ENCODE measurements at regions not wholly inside any gene's neighbourhood (a gene's known extent, or its start where the extent isn't known, plus 50 kb on each side); places are given as distances from the start of the nearest gene placed in this dataset.
"Not testable (repeated sequence)": the region's sequence is repeated elsewhere in the genome, so short reads cannot be mapped to it uniquely, and the experiment has no call there.

- DNase-seq (ENCODE audit: low read depth): not testable (repeated sequence)
These were observed 547.2 kb downstream of the FAM72C start for GRCh38 chr1:143424491-143425032.

GRCh38 chr1:143423832-143424231 lies 548.0 kb downstream of the FAM72C start:
- not testable (repeated sequence) for H3K4me3 ChIP-seq (ENCODE audit: low read length); DNase-seq (ENCODE audit: low read depth)

More at GRCh38 chr1:143424491-143425032, 547.2 kb downstream of the FAM72C start:
- peak overlapping the region; percentile 23 for H3K4me3 ChIP-seq (ENCODE audit: low read length)

GRCh38 chr1:143421290-143421689 lies 550.5 kb downstream of the FAM72C start:
- not testable (repeated sequence) for H3K4me3 ChIP-seq (ENCODE audit: low read length); DNase-seq (ENCODE audit: low read depth)
